B cell (primary cell): ENCODE measurements at regions not wholly inside any gene's neighbourhood (a gene's known extent, or its start where the extent isn't known, plus 50 kb on each side); places are given as distances from the start of the nearest gene placed in this dataset.

Experiments used
- ATAC-seq: fragments of 200-7000 bp; cut with Tn5 transposase; one replicate; pipeline ENCODE4 v1.10.0; 2021; ENCODE audit warnings: low read depth, mild to moderate bottlenecking, moderate number of reproducible peaks, moderate library complexity
- CTCF ChIA-PET: fragments of 350-600 bp; sonication (Branson Sonifier 250); formaldehyde crosslinking; loops from one replicate; lab custom pipeline; 2021; ENCODE audit warnings: antibody characterized with exemption, inconsistent platforms; lab: Charles Lee
- POLR2A ChIA-PET: fragments of 350-600 bp; sonication (Branson Sonifier 250); formaldehyde crosslinking; loops from one replicate; lab custom pipeline; 2021; ENCODE audit warnings: antibody characterized with exemption; lab: Charles Lee
- DNase-seq: peaks from one replicate; pipeline ENCODE4 v3.0.0; 2013
- H2AFZ ChIP-seq: 2 replicates; pipeline ENCODE4 v1.6.1; 2012; ENCODE audit warnings: mild to moderate bottlenecking, low read depth, low read length; ENCODE audit not compliant: insufficient read depth, poor library complexity, severe bottlenecking
- H3K27ac ChIP-seq, 2 donors: 1 replicate in 1 of 2; 2 replicates in 1 of 2; pipeline ENCODE4 v1.5.1; 2012 to 2013; ENCODE audit warnings: low read length in 2 of 2, mild to moderate bottlenecking in 2 of 2, moderate library complexity in 1 of 2
- H3K27me3 ChIP-seq, 4 experiments: fragments of 200-600 bp in 1 of 4; sonication (generic) in 1 of 4; replicated peaks in 1 of 4; 1 replicate in 2 of 4; 2 replicates in 2 of 4; pipeline versions ENCODE4 v1.6.1 to v1.7.0; 2013 to 2016; ENCODE audit warnings: low read length in 3 of 4, mild to moderate bottlenecking in 2 of 4, mixed read lengths in 1 of 4, moderate library complexity in 1 of 4; ENCODE audit not compliant: insufficient read depth in 4 of 4, control insufficient read depth in 3 of 4; ENCODE audit errors: control extremely low read depth in 1 of 4
- H3K36me3 ChIP-seq, 2 experiments: replicated peaks in 1 of 2; 1 replicate in 1 of 2; 2 replicates in 1 of 2; pipeline versions ENCODE4 v1.6.1 to v1.7.1; 2013; ENCODE audit warnings: low read length in 1 of 2; ENCODE audit not compliant: insufficient read depth in 2 of 2, control insufficient read depth in 1 of 2; ENCODE audit errors: control extremely low read depth in 1 of 2, extremely low read depth in 1 of 2
- H3K4me1 ChIP-seq, 2 donors: fragments of 200-600 bp in 1 of 2; sonication (generic) in 1 of 2; 1 replicate in 1 of 2; 2 replicates in 1 of 2; pipeline versions ENCODE4 v1.5.1 to v1.6.1; 2013 to 2017; ENCODE audit warnings: low read length in 2 of 2; ENCODE audit not compliant: control insufficient read depth in 2 of 2, insufficient read depth in 2 of 2
- H3K4me2 ChIP-seq: replicated peaks from 2 replicates; pipeline ENCODE3; 2012; ENCODE audit warnings: mild to moderate bottlenecking, low read depth, low read length; ENCODE audit not compliant: poor library complexity, severe bottlenecking
- H3K4me3 ChIP-seq, 5 experiments: fragments of 200-600 bp in 1 of 5; sonication (generic) in 1 of 5; 1 replicate in 3 of 5; 2 replicates in 2 of 5; pipeline versions ENCODE4 v1.5.1 to v1.7.0; 2011 to 2016; ENCODE audit warnings: low read length in 4 of 5, mild to moderate bottlenecking in 4 of 5, low read depth in 2 of 5, control low read depth in 1 of 5, moderate library complexity in 1 of 5; ENCODE audit not compliant: insufficient read depth in 1 of 5; ENCODE audit errors: control extremely low read depth in 1 of 5, extremely low read depth in 1 of 5
- H3K79me2 ChIP-seq: fragments of 200-600 bp; sonication (generic); one replicate; pipeline ENCODE4 v1.6.0; 2016; ENCODE audit warnings: low read length; ENCODE audit not compliant: control insufficient read depth, insufficient read depth
- H3K9ac ChIP-seq: fragments of 200-600 bp; sonication (generic); 2 replicates; pipeline ENCODE4 v1.6.1; 2017; ENCODE audit warnings: mild to moderate bottlenecking, low read length, moderate library complexity
- H3K9me3 ChIP-seq, 3 donors: one replicate each; pipeline versions ENCODE4 v1.6.1 to v1.7.1; 2013; ENCODE audit warnings: low read length in 2 of 3; ENCODE audit not compliant: control insufficient read depth in 2 of 3, insufficient read depth in 1 of 3; ENCODE audit errors: control extremely low read depth in 1 of 3
- H4K20me1 ChIP-seq: 2 replicates; pipeline ENCODE4 v1.6.0; 2012; ENCODE audit warnings: mild to moderate bottlenecking, low read length; ENCODE audit not compliant: insufficient read depth, control insufficient read depth, poor library complexity, severe bottlenecking
- H3K27ac Mint-ChIP-seq: one replicate; pipeline ENCODE4 v1.8.0; 2021; ENCODE audit warnings: mixed read lengths
- H3K27me3 Mint-ChIP-seq: one replicate; pipeline ENCODE4 v1.8.0; 2021; ENCODE audit warnings: mixed read lengths
- H3K4me1 Mint-ChIP-seq: one replicate; pipeline ENCODE4 v1.8.0; 2021; ENCODE audit warnings: mixed read lengths
- H3K4me3 Mint-ChIP-seq: one replicate; pipeline ENCODE4 v1.8.0; 2021; ENCODE audit warnings: mixed read lengths
- H3K9me3 Mint-ChIP-seq: one replicate; pipeline ENCODE4 v1.8.0; 2022; ENCODE audit warnings: mixed read lengths; ENCODE audit not compliant: insufficient read depth
- EZH2 ChIP-seq: IDR thresholded peaks from 2 replicates; pipeline ENCODE4 v1.6.1; 2012; ENCODE audit warnings: borderline replicate concordance, low read depth, mild to moderate bottlenecking, moderate library complexity, low read length; ENCODE audit not compliant: insufficient read depth, poor library complexity, severe bottlenecking
- whole genome bisulfite sequencing: methylation state at CpG from one replicate; pipeline ENCODE4 v1.1.5; 2013; ENCODE audit warnings: missing lambda C conversion rate; ENCODE audit not compliant: insufficient coverage; 5-methylcytosine and 5-hydroxymethylcytosine counted together
- intact Hi-C: fragments of 100-400 bp; cut with micrococcal nuclease; formaldehyde crosslinking; loops from one replicate; pipeline ENCODE4 v1.10.0; 2022
- TF ChIP-seq, protein P1 (sequence below): fragments of 200-600 bp; IDR thresholded peaks from one replicate; pipeline ENCODE4 v1.8.0; 2022; ENCODE audit warnings: antibody characterized with exemption, mild to moderate bottlenecking

DNA sequence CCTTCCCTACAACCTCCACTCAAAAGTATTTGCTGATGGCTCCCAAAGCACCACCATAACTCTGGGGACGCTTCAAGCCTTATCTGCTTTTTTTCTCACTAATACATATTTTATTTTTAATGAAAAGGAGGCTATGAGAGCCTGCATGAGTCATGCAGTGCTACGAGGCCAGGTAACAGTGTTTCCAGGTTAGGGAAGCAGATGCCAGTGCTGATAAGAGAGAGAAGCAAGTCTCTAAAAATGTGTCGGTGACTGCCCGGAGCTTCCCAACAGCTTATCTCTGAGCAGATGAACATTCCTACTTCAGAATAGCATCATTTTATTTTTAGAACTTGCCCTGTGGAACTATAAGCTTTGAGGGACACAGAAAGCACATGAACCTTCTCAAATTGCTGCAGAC, 931.5 kb downstream of the CCSER2 start:
- no peaks in the 10 kb centered on the region for H4K20me1 ChIP-seq
- Mint-ChIP-seq H3K4me1 (no peaks in the 10 kb centered on the region), H3K27me3 (no peaks in the 10 kb centered on the region), H3K27ac (no peak overlapping the region), H3K9me3 (no peaks in the 10 kb centered on the region), H3K4me3 (no peak overlapping the region)
- WGBS: 0% methylated on average over 1 of the region's 4 CpGs
- POLR2A ChIA-PET: no interaction called here
- no peak overlapping the region for H3K4me3 ChIP-seq
- H3K4me2 ChIP-seq: no peak overlapping the region
- no peak overlapping the region for H3K9ac ChIP-seq
- H3K79me2 ChIP-seq: no peaks in the 10 kb centered on the region
- H3K27me3 ChIP-seq: no peaks in the 10 kb centered on the region
- no peak for ATAC-seq
- no peak for DNase-seq
- H3K9me3 ChIP-seq: peaks cover 0 to 9% (median 1%) of the 10 kb centered on the region in 3 donors
- H3K27ac ChIP-seq: no peak overlapping the region
- intact Hi-C loops: no loop called here
- no peaks in the 10 kb centered on the region for H3K36me3 ChIP-seq
- CTCF ChIA-PET: no interaction called here
- no peak for TF ChIP-seq EZH2
- TF ChIP-seq, protein P1, sequence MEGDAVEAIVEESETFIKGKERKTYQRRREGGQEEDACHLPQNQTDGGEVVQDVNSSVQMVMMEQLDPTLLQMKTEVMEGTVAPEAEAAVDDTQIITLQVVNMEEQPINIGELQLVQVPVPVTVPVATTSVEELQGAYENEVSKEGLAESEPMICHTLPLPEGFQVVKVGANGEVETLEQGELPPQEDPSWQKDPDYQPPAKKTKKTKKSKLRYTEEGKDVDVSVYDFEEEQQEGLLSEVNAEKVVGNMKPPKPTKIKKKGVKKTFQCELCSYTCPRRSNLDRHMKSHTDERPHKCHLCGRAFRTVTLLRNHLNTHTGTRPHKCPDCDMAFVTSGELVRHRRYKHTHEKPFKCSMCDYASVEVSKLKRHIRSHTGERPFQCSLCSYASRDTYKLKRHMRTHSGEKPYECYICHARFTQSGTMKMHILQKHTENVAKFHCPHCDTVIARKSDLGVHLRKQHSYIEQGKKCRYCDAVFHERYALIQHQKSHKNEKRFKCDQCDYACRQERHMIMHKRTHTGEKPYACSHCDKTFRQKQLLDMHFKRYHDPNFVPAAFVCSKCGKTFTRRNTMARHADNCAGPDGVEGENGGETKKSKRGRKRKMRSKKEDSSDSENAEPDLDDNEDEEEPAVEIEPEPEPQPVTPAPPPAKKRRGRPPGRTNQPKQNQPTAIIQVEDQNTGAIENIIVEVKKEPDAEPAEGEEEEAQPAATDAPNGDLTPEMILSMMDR: no peak
- no peak overlapping the region for H2AFZ ChIP-seq
- no peaks in the 10 kb centered on the region for H3K4me1 ChIP-seq

DNA sequence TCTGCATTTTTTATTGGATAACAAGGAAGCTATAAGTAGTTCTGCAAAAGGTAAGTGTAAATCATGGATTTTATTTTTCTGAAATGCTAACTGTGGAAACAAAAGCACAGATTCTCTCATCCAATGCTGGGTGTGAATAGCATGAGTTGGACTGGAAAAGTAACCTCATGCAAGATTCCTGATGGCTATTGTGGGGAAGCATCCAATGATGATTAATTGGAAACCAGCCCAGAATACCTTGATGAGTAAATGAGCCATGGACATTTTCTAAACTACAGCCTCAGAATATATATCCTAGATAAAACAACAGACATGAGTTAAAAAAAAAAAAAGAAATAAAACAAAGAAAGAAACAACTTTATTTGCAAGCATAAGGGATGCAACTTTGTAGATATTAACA, 934.6 kb downstream of the CCSER2 start:
- H3K4me3 Mint-ChIP-seq: no peak overlapping the region
- no peak overlapping the region for H3K4me2 ChIP-seq
- no peak overlapping the region for H3K4me3 ChIP-seq
- no peak for ATAC-seq
- no peaks in the 10 kb centered on the region for H3K4me1 ChIP-seq
- intact Hi-C loops: no loop called here
- H3K79me2 ChIP-seq: no peaks in the 10 kb centered on the region
- CTCF ChIA-PET: no interaction called here
- no peaks in the 10 kb centered on the region for H3K9me3 Mint-ChIP-seq
- H3K36me3 ChIP-seq: no peaks in the 10 kb centered on the region
- no peak overlapping the region for H2AFZ ChIP-seq
- no peak overlapping the region for H3K9ac ChIP-seq
- H3K27me3 Mint-ChIP-seq: no peaks in the 10 kb centered on the region
- no peaks in the 10 kb centered on the region for H3K27me3 ChIP-seq
- DNase-seq: no peak
- no peaks in the 10 kb centered on the region for H4K20me1 ChIP-seq
- no peak overlapping the region for H3K27ac ChIP-seq
- H3K27ac Mint-ChIP-seq: no peak overlapping the region
- H3K9me3 ChIP-seq: peaks cover 0 to 1% (median 0%) of the 10 kb centered on the region in 3 donors
- POLR2A ChIA-PET: no interaction called here
- TF ChIP-seq EZH2: no peak
- TF ChIP-seq, protein P1: no peak
- H3K4me1 Mint-ChIP-seq: no peaks in the 10 kb centered on the region
